GM23338 (cell line): ENCODE measurements at regions not wholly inside any gene's neighbourhood (a gene's known extent, or its start where the extent isn't known, plus 50 kb on each side); places are given as distances from the start of the nearest gene placed in this dataset.

Source experiments
- CTCF ChIP-seq, 2 experiments: fragments of 200-600 bp in 1 of 2; sonication (generic) in 1 of 2; conservative IDR thresholded peaks; 2 replicates each; pipeline versions ENCODE4 v1.5.1 to v1.6.1; 2016 to 2017; ENCODE audit warnings: antibody characterized with exemption in 2 of 2, low read depth in 2 of 2, mild to moderate bottlenecking in 2 of 2, moderate library complexity in 1 of 2
- ETS1 ChIP-seq: IDR thresholded peaks from 2 replicates; pipeline ENCODE4 v1.6.1; 2016; ENCODE audit warnings: antibody characterized with exemption
- EZH2 ChIP-seq: fragments of 200-600 bp; sonication (generic); IDR thresholded peaks from one replicate; pipeline ENCODE4 v1.8.0; 2017; ENCODE audit warnings: antibody characterized with exemption, mild to moderate bottlenecking, low read depth; ENCODE audit not compliant: unreplicated experiment
- EZH2phosphoT487 ChIP-seq: fragments of 200-600 bp; sonication (generic); IDR thresholded peaks from one replicate; pipeline ENCODE4 v1.8.1; 2018; ENCODE audit warnings: antibody characterized with exemption; ENCODE audit not compliant: unreplicated experiment
- JUNB ChIP-seq: IDR thresholded peaks from one replicate; pipeline ENCODE4 v1.6.1; 2016; ENCODE audit warnings: antibody characterized with exemption; ENCODE audit not compliant: unreplicated experiment
- NANOG ChIP-seq: IDR thresholded peaks from 2 replicates; pipeline ENCODE4 v1.6.1; 2016; ENCODE audit warnings: antibody characterized with exemption, borderline replicate concordance
- POLR2AphosphoS5 ChIP-seq: IDR thresholded peaks from 2 replicates; pipeline ENCODE4 v1.6.1; 2016; ENCODE audit warnings: antibody characterized with exemption, low read depth
- REST ChIP-seq: IDR thresholded peaks from one replicate; pipeline ENCODE4 v1.6.1; 2018; ENCODE audit warnings: antibody characterized with exemption; ENCODE audit not compliant: unreplicated experiment
- STAT1 ChIP-seq: IDR thresholded peaks from one replicate; pipeline ENCODE4 v1.6.1; 2016; ENCODE audit warnings: antibody characterized with exemption; ENCODE audit not compliant: unreplicated experiment

GRCh38 chr10:36383349-36383748, 741.3 kb upstream of the FZD8 start:
- TF ChIP-seq CTCF (conservative IDR thresholded peaks at IDR 0.05; ENCODE audit: low read depth in 2 of 2) (no peak), REST (no peak), EZH2 (no peak), ETS1 (no peak), POLR2AphosphoS5 (no peak), JUNB (no peak), EZH2phosphoT487 (no peak), NANOG (no peak), STAT1 (no peak)
